Activated CD4-positive, CD25-positive, alpha-beta regulatory T cell treated with anti-CD3 and anti-CD28 coated beads, Interleukin-2, amount 50 U/mL, for 16 hours (primary cell): ENCODE measurements at regions not wholly inside any gene's neighbourhood (a gene's known extent, or its start where the extent isn't known, plus 50 kb on each side); places are given as distances from the start of the nearest gene placed in this dataset.

ENCODE experiments used
- DNase-seq: peaks from one replicate; pipeline ENCODE4 v3.0.0-alpha.2; 2020; ENCODE audit warnings: low read depth, low spot score

DNA sequence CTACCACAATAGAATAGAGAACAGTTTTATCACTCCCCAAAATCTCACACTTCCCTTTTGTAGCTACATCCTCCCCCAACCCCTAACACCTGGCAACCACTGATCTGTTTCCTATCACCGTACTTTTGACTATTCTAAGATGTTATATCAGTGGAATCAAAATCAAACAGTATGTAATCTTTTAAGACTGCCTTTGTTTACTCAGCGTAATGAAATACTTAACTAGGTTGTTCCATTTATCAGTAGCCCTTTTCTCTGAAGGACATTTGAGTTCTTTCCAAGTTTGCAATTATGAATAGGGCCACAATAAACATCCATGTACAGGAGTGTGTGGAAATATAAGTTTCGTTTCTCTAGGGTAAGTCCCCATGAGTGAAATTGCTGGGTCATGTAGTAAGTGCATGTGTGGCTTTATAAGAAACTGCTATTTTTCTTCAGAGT, 372.3 kb downstream of the SV2B start:
- no peak for DNase-seq

DNA sequence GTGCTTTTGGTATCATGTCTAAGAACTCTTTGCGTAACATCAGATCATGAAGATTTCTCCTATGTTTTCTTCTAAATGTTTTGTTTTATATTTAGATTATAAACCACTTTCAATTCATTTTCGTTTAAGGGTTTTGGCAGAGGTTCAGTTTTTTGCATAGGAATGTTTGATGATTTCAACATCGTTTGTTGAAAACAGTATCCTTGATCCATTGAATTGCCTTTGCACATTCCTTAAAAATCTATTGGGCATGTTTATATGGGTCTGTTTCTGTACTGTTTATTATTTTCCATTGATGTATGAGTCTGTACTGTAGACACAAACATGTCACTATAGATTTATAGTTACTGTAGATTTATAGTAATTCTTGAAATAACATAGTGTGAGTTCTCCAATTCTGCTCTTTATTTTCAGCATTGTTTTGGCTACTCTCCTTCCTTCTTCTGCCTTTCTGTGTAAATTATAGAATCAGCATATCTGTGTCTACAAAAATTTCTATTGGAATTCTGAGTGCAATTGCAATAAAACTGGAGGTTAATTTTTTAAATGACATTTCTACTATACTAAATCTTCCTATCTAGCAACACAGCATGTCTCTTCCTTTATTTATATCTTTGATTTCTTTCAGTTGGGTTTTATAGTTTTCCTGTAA, 374.0 kb downstream of the SV2B start:
- no peak for DNase-seq

DNA sequence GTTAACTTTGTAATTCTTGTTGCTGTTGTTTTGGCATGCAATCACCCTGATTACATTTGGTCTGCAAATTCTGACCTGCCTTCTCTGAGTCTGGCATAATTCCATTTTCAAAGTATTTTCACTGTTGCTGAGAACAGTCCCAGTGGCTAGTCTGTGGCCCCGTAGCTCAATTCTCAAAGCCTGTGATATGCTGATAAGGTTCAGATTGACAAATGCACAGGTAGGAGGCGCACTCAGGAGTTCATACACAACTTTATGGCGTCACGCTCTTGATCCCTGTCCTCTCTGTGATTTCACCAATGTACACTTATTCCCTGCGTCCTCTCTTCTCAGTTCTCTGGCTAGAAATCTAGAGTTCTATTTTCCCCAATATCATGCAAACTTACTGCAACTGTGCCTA, 376.6 kb upstream of the SLCO3A1 start:
- no peak for DNase-seq

DNA sequence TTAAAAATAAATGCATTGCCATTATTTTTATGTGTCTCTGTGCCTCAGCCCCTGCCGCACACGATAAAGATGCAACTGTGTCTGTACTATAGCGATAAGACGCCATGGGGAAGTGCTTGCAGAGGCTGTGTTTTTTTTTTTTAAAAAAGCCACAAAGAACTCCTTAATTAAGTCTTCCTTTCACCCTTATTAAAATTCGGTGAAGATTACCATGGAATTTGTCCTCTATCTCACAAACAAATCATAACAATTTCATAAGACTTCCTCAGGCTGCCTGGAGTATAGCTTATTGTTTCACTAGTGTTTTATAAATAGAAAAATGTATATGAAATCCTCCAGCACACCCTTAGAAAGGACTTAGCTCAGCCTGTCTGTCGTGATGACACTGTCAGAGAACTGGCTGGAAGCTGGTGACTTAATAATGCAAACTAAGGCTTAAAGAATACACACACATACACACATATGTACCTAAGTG, 374.8 kb upstream of the SLCO3A1 start:
- no peak for DNase-seq

DNA sequence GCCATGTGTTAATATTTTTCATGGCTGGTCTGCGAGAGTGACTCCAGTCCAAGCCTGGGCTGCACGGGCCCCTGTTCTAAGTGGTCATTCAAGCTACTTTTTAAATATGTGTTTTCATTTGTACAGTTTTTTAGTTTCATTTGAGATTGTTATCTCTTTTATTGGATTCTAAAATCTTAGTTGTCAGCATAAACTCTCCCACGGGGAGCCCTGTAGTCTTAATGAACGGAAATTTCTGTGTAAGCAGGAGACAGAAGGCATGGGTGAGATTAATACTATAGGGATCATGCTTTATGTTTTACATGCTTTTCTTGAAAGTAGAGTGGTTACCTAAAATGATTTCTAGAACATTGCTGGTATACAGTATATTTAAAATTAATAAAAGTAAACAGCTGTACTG, 373.1 kb upstream of the SLCO3A1 start:
- DNase-seq = no peak

DNA sequence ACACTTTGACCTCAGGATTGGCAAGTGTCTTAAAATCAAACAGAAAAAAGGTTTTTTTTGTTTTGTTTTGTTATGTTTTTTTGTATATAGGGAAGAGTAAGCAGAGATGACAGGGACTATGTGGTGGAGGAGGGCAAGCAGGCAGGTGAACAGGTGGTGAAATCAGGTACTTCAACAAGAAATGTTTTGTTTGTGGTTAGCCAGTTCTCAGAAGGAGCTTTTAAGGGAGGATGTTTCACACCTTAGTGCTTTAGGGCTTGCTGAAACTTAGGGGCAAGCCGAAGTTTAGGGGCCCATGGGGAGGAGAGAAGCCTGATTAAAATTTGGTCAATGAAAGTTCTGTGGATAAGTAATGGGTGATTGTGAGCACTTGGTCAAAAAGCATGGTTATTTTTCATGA, 370.7 kb upstream of the SLCO3A1 start:
- no peak for DNase-seq

DNA sequence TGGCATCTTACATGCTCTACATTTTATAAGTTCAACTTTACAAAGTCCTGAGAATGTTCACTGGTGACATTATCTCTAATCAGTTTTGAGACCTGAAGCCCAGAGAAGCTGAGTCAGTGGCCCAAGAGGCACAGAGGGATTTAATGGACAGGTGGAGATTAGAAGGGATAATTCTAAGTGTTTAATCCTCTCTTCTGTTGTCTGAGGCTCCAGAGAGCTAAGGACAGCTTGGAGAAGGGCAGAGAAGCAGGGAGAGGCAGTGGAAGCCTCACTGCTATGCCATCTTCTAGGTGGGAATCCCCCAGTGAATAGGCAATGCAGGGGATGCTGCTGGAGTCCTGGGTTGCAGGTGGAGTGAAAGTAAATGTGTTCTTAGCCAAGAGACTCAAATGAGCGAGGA, 369.4 kb upstream of the SLCO3A1 start:
- no peak for DNase-seq

DNA sequence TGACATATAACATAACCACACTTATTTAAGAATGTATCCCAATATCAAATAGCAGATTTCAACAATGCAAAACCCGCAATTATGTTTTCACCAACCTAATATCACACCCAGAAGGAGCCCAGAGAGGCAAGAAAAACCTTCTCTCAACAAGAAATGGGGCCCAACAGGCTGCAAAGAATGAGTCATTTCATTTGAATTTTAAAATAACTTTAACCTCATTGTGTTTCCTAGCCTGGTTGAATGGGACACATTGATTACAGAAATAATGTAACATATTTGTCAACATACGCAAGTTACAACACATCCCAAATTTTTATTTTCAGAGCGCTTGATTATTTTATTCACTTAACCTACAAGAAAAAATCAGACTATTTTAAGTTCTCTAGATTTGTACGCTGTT, 365.1 kb upstream of the SLCO3A1 start:
- DNase-seq = no peak

DNA sequence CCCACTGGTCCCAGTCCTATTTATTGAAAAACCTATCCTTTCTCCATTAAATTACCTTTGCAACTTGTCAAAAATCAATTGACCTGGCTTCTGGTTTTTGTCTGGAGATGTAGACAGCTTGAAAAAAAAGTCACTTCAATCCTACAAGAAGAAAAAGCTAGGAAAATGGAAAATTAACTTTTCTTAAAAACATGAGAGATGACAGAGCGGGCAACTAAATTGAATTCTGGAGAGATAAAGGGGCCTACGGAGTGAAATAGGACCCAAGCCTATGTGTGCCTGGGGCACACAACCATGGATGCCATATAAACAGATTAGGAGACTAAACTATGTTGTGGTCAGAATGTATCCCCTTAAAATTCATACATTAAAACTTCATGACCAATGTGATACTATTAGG, 363.3 kb upstream of the SLCO3A1 start:
- DNase-seq = no peak

DNA sequence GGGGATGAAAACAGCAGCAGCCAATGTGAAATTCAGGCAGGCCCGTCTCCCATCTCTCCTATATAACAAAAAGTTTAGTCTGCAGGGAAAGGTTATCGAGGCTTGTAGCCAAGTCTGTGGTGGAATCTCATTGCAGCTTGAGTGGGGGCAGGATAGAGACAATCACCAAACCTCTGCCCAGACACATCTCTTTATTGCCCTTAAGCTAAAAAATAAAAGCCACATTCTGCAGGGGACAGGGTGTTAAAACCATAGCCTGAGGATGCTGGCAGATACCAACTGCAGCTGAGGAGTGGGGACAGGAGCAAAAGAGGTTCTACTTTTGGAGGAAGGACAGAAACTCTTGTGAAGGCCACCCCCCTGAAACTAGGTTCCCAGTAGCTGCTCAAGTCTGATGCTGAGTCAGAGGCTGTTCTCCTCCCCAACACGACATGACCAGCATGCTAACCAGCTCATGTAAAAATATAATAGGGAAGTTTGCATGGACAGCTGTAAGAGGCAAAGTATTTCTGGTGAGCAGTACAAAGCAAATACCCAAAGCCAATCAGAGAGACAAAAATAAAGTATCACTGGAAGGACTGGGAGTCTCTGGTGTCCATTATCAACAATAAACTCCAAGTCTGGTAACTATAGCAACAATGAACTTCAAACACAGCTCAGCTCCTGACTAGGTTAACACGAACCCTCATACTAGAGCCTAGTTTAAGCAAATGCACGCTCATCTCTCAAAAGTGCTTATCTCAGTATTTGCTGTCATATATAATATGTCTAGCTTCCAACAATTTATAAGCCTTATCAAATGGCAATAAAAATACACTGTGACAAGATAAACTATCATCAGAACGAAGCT, 362.2 kb upstream of the SLCO3A1 start:
- no peak for DNase-seq

DNA sequence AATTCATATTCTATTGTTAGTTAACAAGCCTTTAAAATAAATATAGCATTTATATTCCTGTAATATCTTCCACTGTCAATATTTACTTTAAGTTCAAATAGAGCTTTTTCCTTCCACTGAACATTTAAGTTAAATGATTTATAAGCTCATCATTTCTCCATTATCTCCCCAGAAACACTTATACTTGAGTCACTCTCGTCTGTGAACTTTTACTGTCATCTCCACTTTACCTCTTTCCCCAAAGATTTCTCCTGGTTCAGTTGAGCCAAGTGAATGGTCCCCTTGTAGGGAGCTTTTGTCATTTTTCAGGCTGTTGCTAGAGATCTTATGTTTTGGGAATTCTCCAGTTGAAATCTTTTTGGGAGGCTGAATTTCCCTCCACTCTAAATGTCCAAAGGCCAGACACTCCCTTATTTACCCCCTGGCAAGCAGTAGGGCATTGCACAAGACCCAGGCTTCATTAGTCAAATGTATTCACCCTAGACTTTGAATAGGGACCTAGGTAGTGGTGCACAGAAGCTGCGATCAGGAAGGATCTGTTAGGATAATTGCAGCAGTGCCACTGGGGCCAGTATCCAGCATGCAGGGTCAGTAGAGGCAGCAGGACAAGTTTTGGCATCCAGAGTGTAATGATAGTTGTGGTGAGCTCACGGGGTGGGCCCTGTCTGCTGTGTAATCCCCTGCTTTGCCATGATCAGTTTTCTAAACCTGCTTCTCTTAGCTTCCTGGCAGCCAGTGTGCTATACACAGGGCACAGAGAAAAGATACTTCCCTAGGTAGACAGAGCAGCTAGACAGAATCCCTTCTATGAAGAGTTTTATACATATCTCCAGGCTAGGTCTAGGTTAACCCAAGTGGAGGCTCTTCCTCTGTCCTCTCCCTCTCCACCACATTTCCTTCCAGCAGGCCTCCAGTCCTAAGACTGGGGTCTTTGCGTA, 356.5 kb upstream of the SLCO3A1 start:
- DNase-seq = no peak

DNA sequence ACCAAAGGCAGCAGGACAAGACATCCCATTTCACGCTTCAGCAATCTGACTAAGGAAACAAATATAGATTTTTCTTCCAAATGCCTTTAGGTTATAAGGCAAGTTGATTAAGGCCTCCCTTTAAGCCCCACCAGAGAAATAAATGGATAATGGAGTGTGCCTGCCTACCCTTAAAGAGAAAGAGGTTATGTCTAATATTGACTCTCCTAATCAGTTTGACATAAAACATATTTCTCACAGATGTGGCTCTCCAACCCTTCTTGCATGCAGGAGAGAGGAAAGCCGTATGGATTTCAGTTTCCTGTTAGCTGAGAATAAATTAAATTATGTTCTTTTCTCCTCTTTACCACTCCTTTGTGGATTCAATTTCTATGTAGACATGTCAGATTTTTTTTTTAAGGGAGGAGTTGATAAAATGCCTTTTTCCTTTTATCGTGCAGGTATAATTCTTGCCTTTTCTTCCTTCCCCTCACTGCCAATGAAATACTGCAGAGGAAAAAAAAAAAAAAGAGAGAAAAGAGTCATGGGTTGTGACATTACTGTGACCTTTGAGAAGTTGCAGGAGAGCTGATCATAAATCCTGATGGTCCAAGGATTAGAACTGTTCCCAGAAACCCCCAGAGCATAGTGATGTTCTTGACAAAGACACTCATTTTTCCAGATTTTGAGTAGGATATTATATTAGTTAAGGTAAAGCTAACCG, 355.3 kb upstream of the SLCO3A1 start:
- DNase-seq = no peak

DNA sequence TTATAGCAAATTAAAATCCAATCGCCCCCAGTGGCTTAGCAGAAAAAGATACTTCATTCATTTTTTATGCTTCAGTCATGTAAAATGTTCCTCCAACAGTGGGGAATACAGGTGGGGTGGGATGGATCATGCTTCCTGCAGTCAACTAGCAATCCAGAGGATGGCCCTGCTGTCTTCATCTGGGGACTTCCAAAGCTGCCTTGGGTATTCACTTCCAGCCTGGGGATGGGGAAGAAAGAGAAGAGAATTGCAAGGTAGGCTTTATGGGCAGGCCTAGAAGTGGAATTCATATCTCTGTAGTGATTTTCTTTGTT, 354.8 kb upstream of the SLCO3A1 start:
- DNase-seq = no peak

DNA sequence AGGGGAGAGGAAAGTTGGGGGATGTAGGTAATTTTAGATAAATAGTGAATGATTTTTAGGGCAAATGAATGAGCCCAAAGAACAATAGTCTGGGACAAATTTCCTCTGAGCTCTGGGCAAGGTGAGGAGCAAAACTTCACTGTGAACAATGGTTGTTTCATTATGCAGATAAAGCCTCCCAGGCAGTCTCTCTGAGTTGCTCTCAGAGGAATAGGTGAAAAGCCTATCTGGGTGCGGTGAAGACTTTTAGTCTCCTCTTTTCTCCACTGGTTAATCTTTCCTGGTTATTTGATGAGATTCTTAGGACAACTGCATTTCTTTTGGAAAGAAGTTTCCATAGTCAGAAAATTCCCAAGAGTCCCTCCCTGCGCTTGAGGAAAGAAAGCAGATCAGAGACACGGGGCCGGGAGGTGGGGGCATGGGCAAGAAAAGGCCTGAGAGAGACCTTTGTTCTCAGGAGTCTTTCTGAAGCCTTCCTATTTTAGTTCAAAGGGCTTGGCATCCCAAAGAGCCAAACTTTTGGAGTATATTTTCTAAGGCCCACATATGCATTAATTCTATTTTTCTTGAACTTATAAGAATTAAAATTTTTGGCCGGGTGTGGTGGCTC, 353.6 kb upstream of the SLCO3A1 start:
- DNase-seq = no peak

DNA sequence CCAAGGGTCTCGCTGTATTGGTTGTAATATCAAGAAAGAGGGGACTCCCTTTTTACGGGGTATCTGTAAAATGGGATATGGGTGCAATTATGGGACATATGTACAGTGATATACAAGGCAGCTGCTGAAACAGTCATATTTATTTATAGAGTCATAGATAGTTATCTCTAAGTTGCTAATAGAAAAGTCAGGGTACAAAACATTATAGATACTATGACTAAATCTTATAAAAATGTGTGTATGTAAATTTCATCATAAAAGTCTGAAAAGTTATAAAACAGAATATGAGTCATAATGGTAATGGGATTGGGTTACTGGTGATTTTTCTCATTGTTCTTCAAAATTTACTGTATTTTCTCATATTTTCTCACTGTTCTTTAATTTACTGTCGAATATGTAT, 344.9 kb upstream of the SLCO3A1 start:
- DNase-seq = no peak

DNA sequence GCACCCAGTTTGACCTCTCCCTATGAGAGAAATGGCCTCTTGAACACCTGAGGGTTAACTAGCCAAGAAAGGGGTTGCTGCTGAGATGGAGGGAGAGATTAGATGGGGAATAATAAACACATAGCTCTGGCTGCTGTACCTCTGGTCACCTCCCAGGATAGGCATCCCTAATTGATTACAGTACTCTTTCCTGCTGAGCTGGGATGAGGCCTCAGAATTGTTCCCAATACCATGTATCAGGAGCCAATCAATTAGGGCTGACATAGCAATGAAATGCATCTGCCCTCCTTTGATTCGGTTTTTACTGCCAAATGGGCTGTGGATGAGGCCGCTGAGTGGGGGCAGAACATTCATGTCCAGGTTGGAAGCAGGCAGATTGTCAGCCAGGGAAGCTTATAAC, 339.4 kb upstream of the SLCO3A1 start:
- no peak for DNase-seq

DNA sequence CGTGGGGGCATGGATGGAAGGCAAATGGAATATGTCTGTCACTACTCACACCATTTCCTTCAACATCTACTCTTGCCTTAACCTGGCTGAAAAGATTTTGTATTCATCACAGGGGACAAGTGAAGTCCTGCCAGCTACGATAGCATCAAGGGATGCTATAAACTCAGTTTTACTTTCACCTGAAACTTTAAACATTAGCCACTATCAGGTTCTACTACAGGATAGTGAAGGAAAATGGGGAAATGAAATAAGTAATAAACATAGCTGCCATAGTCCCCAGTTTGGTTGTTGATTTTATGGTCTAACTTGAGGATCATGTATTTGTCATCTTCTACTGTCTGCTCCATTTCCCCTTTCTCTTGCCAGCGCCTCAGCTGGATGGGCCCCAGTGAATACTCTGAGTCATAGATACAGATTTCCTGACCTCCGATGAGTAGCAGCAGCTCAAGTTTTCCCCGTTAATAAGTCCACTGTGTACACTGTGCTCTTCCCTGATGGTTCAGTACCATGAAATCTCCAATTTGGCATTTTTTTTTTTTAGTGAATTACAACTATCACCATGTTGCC, 338.2 kb upstream of the SLCO3A1 start:
- DNase-seq = no peak

DNA sequence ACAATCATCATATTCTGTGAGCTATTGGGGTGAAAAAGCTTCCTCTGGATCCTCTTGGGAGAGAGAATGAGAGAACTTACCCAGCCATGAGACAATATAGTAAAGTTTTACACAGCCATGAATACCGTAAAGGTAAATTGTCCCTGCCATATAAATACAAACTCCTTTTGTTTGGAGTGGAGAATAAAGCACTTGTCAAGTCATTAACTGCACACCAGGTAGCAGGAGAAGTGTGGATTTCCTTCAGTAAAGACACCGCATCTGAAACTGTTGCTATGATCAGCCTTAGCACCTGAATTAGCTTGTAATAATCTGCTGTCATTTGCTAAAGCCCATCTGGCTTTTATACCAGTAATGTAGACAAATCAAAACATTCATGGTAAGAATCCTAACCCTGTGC, 336.6 kb upstream of the SLCO3A1 start:
- DNase-seq = no peak

DNA sequence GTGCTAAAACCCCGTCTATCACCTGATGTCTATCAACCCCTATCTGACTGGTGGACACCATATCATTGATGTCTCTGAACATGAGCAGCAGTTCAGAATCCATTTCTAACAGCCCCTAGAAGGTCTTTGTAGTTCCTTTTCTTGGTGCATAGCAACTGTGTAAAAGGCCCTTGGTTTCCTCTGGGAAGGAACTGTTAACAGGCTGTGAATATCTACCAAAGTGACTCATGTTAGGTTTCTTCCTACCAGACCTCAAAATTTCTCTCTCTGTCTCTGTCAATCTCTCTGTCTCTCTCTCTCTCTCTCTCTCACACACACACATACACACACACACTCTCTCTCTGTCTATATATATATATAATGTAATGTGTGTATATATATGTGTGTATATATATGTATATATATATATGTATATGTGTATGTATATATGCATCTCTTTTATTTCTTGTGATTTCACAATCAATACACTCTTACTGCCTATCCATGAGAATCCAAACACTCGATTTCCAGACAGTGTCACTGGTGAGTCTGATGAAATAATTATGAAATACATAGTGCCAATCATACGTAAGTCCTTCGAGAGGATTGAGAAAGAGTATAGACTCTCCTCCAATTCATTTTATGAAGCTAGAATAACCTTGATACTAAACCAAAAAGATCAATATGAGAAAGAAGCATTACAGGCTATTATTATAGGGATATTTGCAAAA, 335.9 kb upstream of the SLCO3A1 start:
- DNase-seq = no peak

DNA sequence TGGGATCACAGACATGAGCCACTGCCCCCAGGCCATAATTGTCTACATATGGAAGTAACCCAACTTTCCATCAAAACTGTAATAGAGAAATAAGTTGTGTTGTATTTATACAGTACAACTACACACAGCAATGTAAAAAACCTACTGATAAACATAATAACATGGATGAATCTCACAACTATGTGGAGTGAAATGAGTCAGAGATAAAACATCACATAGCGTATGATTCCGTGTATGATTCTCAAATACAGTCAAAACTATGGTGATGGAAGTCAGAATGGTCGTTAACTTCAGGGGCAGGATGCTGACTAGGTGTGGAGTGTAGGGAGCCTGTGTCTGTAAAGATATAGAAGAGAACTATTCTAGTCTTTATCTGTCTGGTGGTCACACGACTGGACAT, 332.7 kb upstream of the SLCO3A1 start:
- DNase-seq = no peak
